H9 (cell line): ENCODE measurements at regions not wholly inside any gene's neighbourhood (a gene's known extent, or its start where the extent isn't known, plus 50 kb on each side); places are given as distances from the start of the nearest gene placed in this dataset.

ENCODE experiments used
- DNase-seq: peaks from one replicate; pipeline ENCODE4 v3.0.0-alpha.2; 2017
- H2AFZ ChIP-seq: one replicate; pipeline ENCODE4 v1.6.1; 2013; ENCODE audit warnings: mild to moderate bottlenecking, low read length, control low read depth, moderate library complexity
- H2AK5ac ChIP-seq: 2 replicates; pipeline ENCODE4 v1.6.1; 2013; ENCODE audit warnings: low read length, control low read depth, mixed read lengths; ENCODE audit not compliant: insufficient read length
- H2BK120ac ChIP-seq: one replicate; pipeline ENCODE4 v1.6.1; 2013; ENCODE audit warnings: low read depth, mild to moderate bottlenecking, low read length, control low read depth, inconsistent platforms; ENCODE audit not compliant: poor library complexity, severe bottlenecking
- H2BK12ac ChIP-seq: 2 replicates; pipeline ENCODE4 v1.6.1; 2013; ENCODE audit warnings: low read length, control low read depth, mixed read lengths, low read depth; ENCODE audit not compliant: insufficient read length
- H2BK15ac ChIP-seq: 2 replicates; pipeline ENCODE4 v1.6.1; 2013; ENCODE audit warnings: low read depth, low read length, control low read depth
- H2BK20ac ChIP-seq: one replicate; pipeline ENCODE4 v1.6.1; 2013; ENCODE audit warnings: low read depth, mild to moderate bottlenecking, low read length, control low read depth, inconsistent platforms; ENCODE audit not compliant: poor library complexity, severe bottlenecking
- H2BK5ac ChIP-seq: 2 replicates; pipeline ENCODE4 v1.6.1; 2013; ENCODE audit warnings: low read length, control low read depth, mixed read lengths; ENCODE audit not compliant: insufficient read length
- H3K14ac ChIP-seq: 2 replicates; pipeline ENCODE4 v1.6.1; 2013; ENCODE audit warnings: low read length, control low read depth; ENCODE audit not compliant: insufficient read depth
- H3K18ac ChIP-seq: 2 replicates; pipeline ENCODE4 v1.6.1; 2013; ENCODE audit warnings: low read depth, mild to moderate bottlenecking, mixed read lengths, low read length, control low read depth; ENCODE audit not compliant: insufficient read length
- H3K23ac ChIP-seq: 2 replicates; pipeline ENCODE4 v1.6.1; 2013; ENCODE audit warnings: low read length, control low read depth, mixed read lengths, low read depth; ENCODE audit not compliant: insufficient read length
- H3K23me2 ChIP-seq: 2 replicates; pipeline ENCODE4 v1.6.1; 2013; ENCODE audit warnings: low read depth, mild to moderate bottlenecking, mixed read lengths, low read length, control low read depth; ENCODE audit not compliant: insufficient read length, poor library complexity, severe bottlenecking
- H3K27ac ChIP-seq: 2 replicates; pipeline ENCODE4 v1.5.1; 2013; ENCODE audit warnings: low read length, control low read depth, mixed read lengths, low read depth; ENCODE audit not compliant: insufficient read length
- H3K27me3 ChIP-seq: 2 replicates; pipeline ENCODE4 v1.6.1; 2013; ENCODE audit warnings: low read length, control low read depth, inconsistent platforms; ENCODE audit not compliant: insufficient read depth
- H3K4ac ChIP-seq: 2 replicates; pipeline ENCODE4 v1.6.1; 2013; ENCODE audit warnings: low read depth, mild to moderate bottlenecking, control low read depth, inconsistent platforms, low read length, moderate library complexity
- H3K4me1 ChIP-seq: 2 replicates; pipeline ENCODE4 v1.6.1; 2013; ENCODE audit warnings: low read length, control low read depth, inconsistent platforms; ENCODE audit not compliant: insufficient read depth
- H3K4me2 ChIP-seq: 2 replicates; pipeline ENCODE4 v1.6.1; 2013; ENCODE audit warnings: low read length, control low read depth, mixed read lengths; ENCODE audit not compliant: insufficient read length, insufficient read depth
- H3K56ac ChIP-seq: 2 replicates; pipeline ENCODE4 v1.6.1; 2013; ENCODE audit warnings: low read depth, mild to moderate bottlenecking, mixed read lengths, low read length, control low read depth; ENCODE audit not compliant: insufficient read length
- H3K79me1 ChIP-seq: 2 replicates; pipeline ENCODE4 v1.6.1; 2013; ENCODE audit warnings: low read depth, mild to moderate bottlenecking, moderate library complexity, low read length, control low read depth, inconsistent platforms; ENCODE audit not compliant: insufficient read depth, poor library complexity, severe bottlenecking
- H3K79me2 ChIP-seq: 2 replicates; pipeline ENCODE4 v1.6.1; 2013; ENCODE audit warnings: low read length, control low read depth, inconsistent platforms; ENCODE audit not compliant: insufficient read depth
- H3K9ac ChIP-seq: 2 replicates; pipeline ENCODE4 v1.6.1; 2013; ENCODE audit warnings: low read length, control low read depth, mixed read lengths; ENCODE audit not compliant: insufficient read length; ENCODE audit errors: extremely low read depth
- H3K9me3 ChIP-seq: one replicate; pipeline ENCODE4 v1.6.1; 2013; ENCODE audit warnings: low read depth, low read length, inconsistent platforms; ENCODE audit not compliant: control insufficient read depth
- H3T11ph ChIP-seq: one replicate; pipeline ENCODE4 v1.6.1; 2013; ENCODE audit warnings: mild to moderate bottlenecking, low read length, control low read depth, inconsistent platforms
- H4K20me1 ChIP-seq: one replicate; pipeline ENCODE4 v1.6.1; 2013; ENCODE audit not compliant: control insufficient read depth, insufficient read length, insufficient read depth
- H4K5ac ChIP-seq: 2 replicates; pipeline ENCODE4 v1.6.1; 2013; ENCODE audit warnings: low read depth, mild to moderate bottlenecking, mixed read lengths, low read length, control low read depth; ENCODE audit not compliant: insufficient read length
- H4K8ac ChIP-seq: replicated peaks from 2 replicates; pipeline ENCODE4 v1.6.1; 2013; ENCODE audit warnings: low read length, control low read depth, mixed read lengths, low read depth; ENCODE audit not compliant: insufficient read length
- H4K91ac ChIP-seq: 2 replicates; pipeline ENCODE4 v1.6.1; 2013; ENCODE audit warnings: low read depth, mild to moderate bottlenecking, moderate library complexity, mixed read lengths, low read length, control low read depth; ENCODE audit not compliant: insufficient read length
- H3K27ac Mint-ChIP-seq, 3 experiments: 2 replicates in 2 of 3; 3 replicates in 1 of 3; pipeline ENCODE4 v1.8.0; 2020 to 2021; ENCODE audit warnings: mixed read lengths in 3 of 3, mild to moderate bottlenecking in 1 of 3, moderate library complexity in 1 of 3
- H3K27me3 Mint-ChIP-seq: 2 replicates; pipeline ENCODE4 v1.8.0; 2021; ENCODE audit warnings: low read depth, mild to moderate bottlenecking, moderate library complexity, mixed read lengths
- H3K36me3 Mint-ChIP-seq, 3 experiments: 2 replicates in 2 of 3; 3 replicates in 1 of 3; pipeline ENCODE4 v1.8.0; 2020 to 2021; ENCODE audit warnings: low read depth in 3 of 3, mixed read lengths in 3 of 3; ENCODE audit not compliant: insufficient read depth in 1 of 3
- H3K4me1 Mint-ChIP-seq, 2 experiments: 2 replicates each; pipeline ENCODE4 v1.8.0; 2020; ENCODE audit warnings: mixed read lengths in 2 of 2
- H3K4me3 Mint-ChIP-seq, 2 experiments: 2 replicates in 1 of 2; 3 replicates in 1 of 2; pipeline ENCODE4 v1.8.0; 2020 to 2021; ENCODE audit warnings: mild to moderate bottlenecking in 2 of 2, mixed read lengths in 2 of 2, moderate library complexity in 1 of 2
- H3K9me3 Mint-ChIP-seq, 2 experiments: 2 replicates in 1 of 2; 3 replicates in 1 of 2; pipeline ENCODE4 v1.8.0; 2020; ENCODE audit warnings: mild to moderate bottlenecking in 2 of 2, mixed read lengths in 2 of 2, moderate library complexity in 1 of 2
- CTCF ChIP-seq: fragments of 200-600 bp; sonication (generic); conservative IDR thresholded peaks from 3 replicates; pipeline ENCODE4 v1.8.0; 2021; ENCODE audit warnings: antibody characterized with exemption, mild to moderate bottlenecking
- WGBS: extraction: QIAGEN DNeasy Blood & Tissue Kit; methylation state at CpG from one replicate; pipeline ENCODE4 v1.1.7; 2013; ENCODE audit warnings: missing lambda C conversion rate, low lambda C conversion rate, mixed read lengths; ENCODE audit not compliant: insufficient read length; ENCODE audit errors: extremely low coverage; 5-methylcytosine and 5-hydroxymethylcytosine counted together

- no peak overlapping the region for H3K27ac Mint-ChIP-seq
- H3K27me3 Mint-ChIP-seq: no peaks in the 10 kb centered on the region
- Histone ChIP-seq H3K79me1 (no peaks in the 10 kb centered on the region), H3K23ac (no peak overlapping the region), H3K27me3 (no peaks in the 10 kb centered on the region), H3K9me3 (no peaks in the 10 kb centered on the region), H3K79me2 (no peaks in the 10 kb centered on the region), H3K56ac (no peak overlapping the region), H4K5ac (no peak overlapping the region), H3K18ac (no peak overlapping the region), H3K27ac (no peak overlapping the region), H3K23me2 (no peaks in the 10 kb centered on the region), H3K9ac (no peak overlapping the region), H3K14ac (no peak overlapping the region), H2BK20ac (no peak overlapping the region), H2BK5ac (no peak overlapping the region), H2BK12ac (no peak overlapping the region), H4K91ac (no peak overlapping the region), H4K8ac (no peak overlapping the region), H4K20me1 (no peaks in the 10 kb centered on the region), H2AK5ac (no peak overlapping the region), H2AFZ (no peak overlapping the region), H2BK120ac (no peak overlapping the region), H3K4me2 (no peak overlapping the region), H3K4me1 (no peaks in the 10 kb centered on the region; the same call in 1 of the 2 replicates), H2BK15ac (no peak overlapping the region), H3T11ph (no peak overlapping the region), H3K4ac (no peak overlapping the region)
- no peaks in the 10 kb centered on the region for H3K4me1 Mint-ChIP-seq
- peaks cover 16% of the 10 kb centered on the region in 2 experiments; a peak in 4 of 5 replicates for H3K9me3 Mint-ChIP-seq
- no peak for DNase-seq
- H3K36me3 Mint-ChIP-seq: peaks cover 0 to 20% (median 4%) of the 10 kb centered on the region in 3 experiments; a peak in 4 of 7 replicates
- no peak overlapping the region for H3K4me3 Mint-ChIP-seq
- TF ChIP-seq CTCF: no peak
- WGBS: no CpG with 5 or more reads among the region's 3 CpGs
Measured at GRCh38 chr5:90092734-90093133, 316.8 kb downstream of the CETN3 start.
